Mucosa of stomach (tissue), 1 donor: ENCODE measurements at regions not wholly inside any gene's neighbourhood (a gene's known extent, or its start where the extent isn't known, plus 50 kb on each side); places are given as distances from the start of the nearest gene placed in this dataset.

ENCODE experiments used
- H3K27me3 ChIP-seq: one replicate; pipeline ENCODE4 v1.7.0; 2013; ENCODE audit warnings: mild to moderate bottlenecking, low read length; ENCODE audit not compliant: control insufficient read depth, insufficient read depth
- H3K36me3 ChIP-seq: one replicate; pipeline ENCODE4 v1.7.0; 2013; ENCODE audit warnings: low read length; ENCODE audit not compliant: control insufficient read depth, insufficient read depth
- H3K4me1 ChIP-seq: one replicate; pipeline ENCODE4 v1.7.0; 2013; ENCODE audit warnings: mild to moderate bottlenecking, low read length; ENCODE audit not compliant: control insufficient read depth, insufficient read depth
- H3K4me3 ChIP-seq: one replicate; pipeline ENCODE4 v1.7.0; 2013; ENCODE audit warnings: low read length
- H3K9ac ChIP-seq: one replicate; pipeline ENCODE4 v1.7.0; 2013; ENCODE audit warnings: mild to moderate bottlenecking, low read length, moderate library complexity
- H3K9me3 ChIP-seq: one replicate; pipeline ENCODE4 v1.7.0; 2013; ENCODE audit warnings: mild to moderate bottlenecking, low read length, moderate library complexity; ENCODE audit not compliant: control insufficient read depth
- donor health status: Pancreatic carcinoma.

- peaks cover 26% of the 10 kb centered on the region for H3K4me1 ChIP-seq
- no peaks in the 10 kb centered on the region for H3K27me3 ChIP-seq
- no peaks in the 10 kb centered on the region for H3K36me3 ChIP-seq
- no peaks in the 10 kb centered on the region for H3K9me3 ChIP-seq
- peak overlapping the region; percentile 53 for H3K9ac ChIP-seq
- no peak overlapping the region for H3K4me3 ChIP-seq
Observed at GRCh38 chr22:23522623-23523251, 57.4 kb downstream of the IGLL1 start.

DNA sequence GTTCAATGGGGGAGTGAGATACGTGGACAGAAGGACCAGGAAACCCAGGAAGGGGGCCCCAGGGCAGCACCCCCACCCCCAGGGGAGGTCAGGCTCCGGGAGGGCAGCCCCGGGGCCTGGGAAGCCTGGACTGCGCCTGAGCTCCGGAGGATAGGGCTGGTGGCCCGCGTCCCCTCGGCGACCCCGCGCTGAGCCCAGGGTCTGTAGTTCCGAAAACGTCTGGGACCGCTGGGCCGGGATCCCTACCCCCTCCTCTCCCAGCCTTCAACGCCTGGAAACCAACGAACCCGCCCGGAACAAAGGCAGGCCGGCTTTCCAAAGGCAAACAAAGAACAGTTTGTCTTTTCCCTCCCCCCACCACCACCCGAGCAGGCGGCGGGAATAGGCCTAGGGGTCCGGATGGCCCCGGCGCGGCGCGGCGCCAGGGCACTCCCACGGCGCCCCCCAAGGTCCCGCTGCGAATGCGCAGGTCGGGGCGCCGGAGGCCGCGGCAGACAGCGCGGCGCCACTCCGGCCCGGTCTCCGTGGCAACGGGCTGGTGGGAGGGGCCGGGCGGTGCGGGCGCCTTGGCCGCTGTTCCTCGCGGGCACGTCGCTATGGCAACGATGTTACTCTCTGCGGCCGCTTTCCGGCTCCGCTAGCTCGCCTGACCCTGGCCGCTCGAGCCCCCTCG, 58.5 kb downstream of the IGLL1 start:
- Histone ChIP-seq H3K9me3 (no peaks in the 10 kb centered on the region), H3K4me3 (peak overlapping the region; percentile 31), H3K27me3 (no peaks in the 10 kb centered on the region), H3K9ac (peak overlapping the region; percentile 81), H3K36me3 (no peaks in the 10 kb centered on the region), H3K4me1 (peaks cover 26% of the 10 kb centered on the region)

- Histone ChIP-seq H3K4me1 (peaks cover 26% of the 10 kb centered on the region), H3K9me3 (no peaks in the 10 kb centered on the region), H3K27me3 (no peaks in the 10 kb centered on the region), H3K4me3 (no peak overlapping the region), H3K36me3 (no peaks in the 10 kb centered on the region), H3K9ac (peak overlapping the region; percentile 81)
Observed at GRCh38 chr22:23520863-23521440, 59.1 kb downstream of the IGLL1 start.

DNA sequence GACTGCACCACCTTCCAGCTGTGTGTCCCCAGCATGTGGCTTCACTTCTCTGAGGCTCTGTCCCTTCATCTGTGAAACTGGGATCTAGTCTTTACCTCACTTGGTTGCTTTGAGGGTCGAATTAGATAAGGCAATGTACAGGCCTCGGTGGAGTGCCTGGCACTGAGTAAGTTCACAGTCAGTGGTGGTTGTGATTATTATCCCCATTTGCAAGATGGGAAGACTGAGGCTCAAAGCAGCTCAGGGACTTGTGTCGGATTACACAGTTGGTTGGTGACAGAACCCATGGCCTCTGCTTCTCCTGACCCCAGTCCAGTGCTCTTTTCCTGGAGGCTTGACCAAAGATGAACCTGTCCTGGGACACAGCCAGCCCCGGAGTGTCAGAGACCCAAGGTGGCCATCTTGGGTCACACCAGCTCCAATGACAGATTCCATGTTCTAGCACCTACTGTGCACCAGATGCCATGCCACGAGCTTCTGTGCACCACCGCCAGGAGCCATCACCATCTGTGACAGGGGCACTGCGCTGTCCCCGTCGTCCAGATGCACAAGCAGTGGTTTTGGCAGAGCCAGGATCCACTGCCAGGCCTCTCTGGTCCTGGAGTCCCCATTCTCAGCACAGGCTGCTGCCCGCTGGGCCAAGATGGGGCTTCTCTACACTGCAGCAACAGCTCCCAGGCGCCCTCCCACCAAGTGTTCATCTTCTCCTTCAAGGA, 60.5 kb downstream of the IGLL1 start:
- no peaks in the 10 kb centered on the region for H3K27me3 ChIP-seq
- no peak overlapping the region for H3K4me3 ChIP-seq
- H3K4me1 ChIP-seq, result peaks cover 26% of the 10 kb centered on the region
- no peak overlapping the region for H3K9ac ChIP-seq
- H3K9me3 ChIP-seq, result no peaks in the 10 kb centered on the region
- no peaks in the 10 kb centered on the region for H3K36me3 ChIP-seq

DNA sequence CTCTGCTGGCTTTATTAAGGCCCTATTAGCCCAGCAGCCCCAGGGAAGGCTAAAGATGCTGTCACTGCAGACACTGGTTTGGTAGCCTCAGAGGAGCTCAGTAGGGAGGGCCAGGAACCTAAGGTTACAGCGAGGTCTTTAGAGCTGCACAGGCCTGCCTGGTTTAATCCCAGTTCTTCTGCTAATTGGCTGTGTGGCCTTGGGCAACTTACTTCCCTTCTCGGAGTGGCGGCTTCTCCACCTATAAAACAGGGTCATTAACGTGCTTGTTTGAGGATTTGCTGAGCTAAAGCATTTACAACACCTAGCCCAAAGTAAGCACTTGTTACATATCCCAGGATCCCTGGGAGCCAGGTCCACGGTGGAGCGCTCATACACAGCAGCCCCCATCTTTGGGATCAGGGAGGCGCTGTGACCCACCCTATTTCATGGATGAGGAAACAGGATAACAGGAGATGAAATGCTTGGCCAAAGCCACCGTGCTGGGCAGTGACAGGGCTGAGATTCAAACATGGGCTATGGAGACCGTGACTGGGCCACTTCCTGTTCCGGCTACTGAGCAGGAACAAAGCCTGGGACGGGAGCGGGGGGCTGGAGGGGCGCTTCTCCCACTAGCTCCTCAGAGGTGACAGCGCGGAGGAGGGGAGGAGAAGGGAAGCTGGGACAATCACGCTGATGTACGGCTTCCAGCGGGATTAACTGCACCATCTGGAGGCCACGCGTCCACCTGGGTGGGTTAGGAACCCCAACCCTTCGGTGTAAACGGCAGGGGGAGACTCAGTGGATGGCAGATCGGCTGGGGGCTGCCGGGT, 61.5 kb downstream of the IGLL1 start:
- H3K9me3 ChIP-seq, result no peaks in the 10 kb centered on the region
- no peaks in the 10 kb centered on the region for H3K36me3 ChIP-seq
- no peaks in the 10 kb centered on the region for H3K27me3 ChIP-seq
- H3K4me3 ChIP-seq, result no peak overlapping the region
- peaks cover 26% of the 10 kb centered on the region for H3K4me1 ChIP-seq
- no peak overlapping the region for H3K9ac ChIP-seq

DNA sequence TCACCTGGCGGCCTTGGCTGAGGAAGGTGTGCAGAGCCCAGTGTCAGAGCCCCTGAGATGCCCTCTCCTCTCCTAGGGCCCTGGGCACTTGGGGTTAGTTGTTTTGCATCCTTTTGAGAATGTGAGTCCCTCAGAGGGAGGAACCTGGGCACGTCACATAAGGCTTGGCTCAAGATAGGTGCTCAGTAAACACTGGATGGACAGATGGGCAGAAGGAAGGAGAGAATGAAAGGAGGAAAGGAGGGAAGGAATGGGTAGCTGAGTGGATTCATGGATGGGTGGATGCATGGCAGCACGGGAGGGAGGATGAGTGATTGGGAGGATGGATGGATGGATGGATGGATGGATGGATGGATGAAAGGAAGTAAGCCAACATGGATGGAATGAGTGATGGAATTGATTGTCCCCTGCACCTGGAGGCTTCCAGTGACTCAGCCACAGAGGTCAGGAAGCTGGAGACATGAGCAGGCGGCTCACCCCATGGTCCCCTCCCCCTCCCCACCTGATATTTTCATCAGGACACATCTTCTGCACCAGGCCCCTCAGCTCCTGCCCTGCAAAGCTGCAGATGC, 62.2 kb downstream of the IGLL1 start:
- Histone ChIP-seq H3K4me3 (no peak overlapping the region), H3K9ac (no peak overlapping the region), H3K9me3 (no peaks in the 10 kb centered on the region), H3K27me3 (no peaks in the 10 kb centered on the region), H3K4me1 (peaks cover 21% of the 10 kb centered on the region), H3K36me3 (no peaks in the 10 kb centered on the region)

GRCh38 chr22:23516304-23516703, 63.8 kb downstream of the IGLL1 start:
- H3K9me3 ChIP-seq, result no peaks in the 10 kb centered on the region
- no peak overlapping the region for H3K4me3 ChIP-seq
- H3K27me3 ChIP-seq, result peaks cover 3% of the 10 kb centered on the region
- H3K36me3 ChIP-seq, result no peaks in the 10 kb centered on the region
- peaks cover 11% of the 10 kb centered on the region for H3K4me1 ChIP-seq
- no peak overlapping the region for H3K9ac ChIP-seq

GRCh38 chr22:23514322-23515038, 65.6 kb downstream of the IGLL1 start:
- H3K4me3 ChIP-seq, result no peak overlapping the region
- no peaks in the 10 kb centered on the region for H3K36me3 ChIP-seq
- H3K27me3 ChIP-seq, result peaks cover 3% of the 10 kb centered on the region
- H3K4me1 ChIP-seq, result peaks cover 4% of the 10 kb centered on the region
- H3K9me3 ChIP-seq, result no peaks in the 10 kb centered on the region
- H3K9ac ChIP-seq, result no peak overlapping the region

DNA sequence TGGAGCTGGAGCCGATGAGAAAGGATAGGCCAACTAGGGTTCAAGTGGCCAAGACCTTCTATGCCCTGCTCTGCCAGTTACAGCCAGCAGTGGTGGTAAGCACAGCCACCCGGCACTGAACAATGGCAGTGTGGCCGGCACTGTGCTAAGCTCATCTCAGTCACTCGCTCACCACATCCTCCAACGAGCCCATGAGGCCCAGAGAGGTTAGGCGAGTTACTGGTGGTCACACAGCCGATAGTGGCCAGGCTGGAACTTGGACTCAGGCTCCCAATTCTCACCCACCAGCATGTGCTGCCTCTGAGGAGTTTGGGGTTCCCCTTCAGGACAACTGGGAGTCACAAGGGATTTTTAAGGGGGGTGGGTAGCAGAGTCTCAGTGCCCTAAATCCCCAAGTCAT, 66.4 kb downstream of the IGLL1 start:
- Histone ChIP-seq H3K36me3 (no peaks in the 10 kb centered on the region), H3K9me3 (no peaks in the 10 kb centered on the region), H3K9ac (no peak overlapping the region), H3K4me1 (peaks cover 4% of the 10 kb centered on the region), H3K4me3 (no peak overlapping the region), H3K27me3 (peaks cover 3% of the 10 kb centered on the region)

GRCh38 chr22:23513133-23513532, 67.0 kb downstream of the IGLL1 start:
- Histone ChIP-seq H3K27me3 (peaks cover 3% of the 10 kb centered on the region), H3K9ac (no peak overlapping the region), H3K4me3 (no peak overlapping the region), H3K36me3 (no peaks in the 10 kb centered on the region), H3K4me1 (peaks cover 4% of the 10 kb centered on the region), H3K9me3 (no peaks in the 10 kb centered on the region)

GRCh38 chr22:23512721-23513120, 67.4 kb downstream of the IGLL1 start:
- Histone ChIP-seq H3K4me3 (no peak overlapping the region), H3K9ac (no peak overlapping the region), H3K27me3 (peaks cover 3% of the 10 kb centered on the region), H3K36me3 (no peaks in the 10 kb centered on the region), H3K4me1 (peaks cover 4% of the 10 kb centered on the region), H3K9me3 (no peaks in the 10 kb centered on the region)
